Mucosa of stomach (tissue), 1 donor: ENCODE measurements at regions not wholly inside any gene's neighbourhood (a gene's known extent, or its start where the extent isn't known, plus 50 kb on each side); places are given as distances from the start of the nearest gene placed in this dataset.

Experiments
- H3K27me3 ChIP-seq: one replicate; pipeline ENCODE4 v1.7.0; 2013; ENCODE audit warnings: mild to moderate bottlenecking, low read length; ENCODE audit not compliant: control insufficient read depth, insufficient read depth
- H3K36me3 ChIP-seq: one replicate; pipeline ENCODE4 v1.7.0; 2013; ENCODE audit warnings: low read length; ENCODE audit not compliant: control insufficient read depth, insufficient read depth
- H3K4me1 ChIP-seq: one replicate; pipeline ENCODE4 v1.7.0; 2013; ENCODE audit warnings: mild to moderate bottlenecking, low read length; ENCODE audit not compliant: control insufficient read depth, insufficient read depth
- H3K4me3 ChIP-seq: one replicate; pipeline ENCODE4 v1.7.0; 2013; ENCODE audit warnings: low read length
- H3K9ac ChIP-seq: one replicate; pipeline ENCODE4 v1.7.0; 2013; ENCODE audit warnings: mild to moderate bottlenecking, low read length, moderate library complexity
- H3K9me3 ChIP-seq: one replicate; pipeline ENCODE4 v1.7.0; 2013; ENCODE audit warnings: mild to moderate bottlenecking, low read length, moderate library complexity; ENCODE audit not compliant: control insufficient read depth
- donor health status: Pancreatic carcinoma.

- H3K9ac ChIP-seq, result peak overlapping the region; percentile 37
- H3K36me3 ChIP-seq, result no peaks in the 10 kb centered on the region
- peaks cover 74% of the 10 kb centered on the region for H3K4me1 ChIP-seq
- H3K9me3 ChIP-seq, result no peaks in the 10 kb centered on the region
- H3K27me3 ChIP-seq, result no peaks in the 10 kb centered on the region
- peak overlapping the region; percentile 0 for H3K4me3 ChIP-seq
Measured at GRCh38 chr6:40715570-40716403, 128.6 kb upstream of the LRFN2 start.

GRCh38 chr6:40714576-40715564, 127.7 kb upstream of the LRFN2 start:
- Histone ChIP-seq H3K9ac (peak overlapping the region; percentile 37), H3K4me1 (peaks cover 76% of the 10 kb centered on the region), H3K9me3 (no peaks in the 10 kb centered on the region), H3K4me3 (peak overlapping the region; percentile 0), H3K27me3 (no peaks in the 10 kb centered on the region), H3K36me3 (no peaks in the 10 kb centered on the region)

- H3K36me3 ChIP-seq, result no peaks in the 10 kb centered on the region
- H3K4me1 ChIP-seq, result peaks cover 76% of the 10 kb centered on the region
- no peak overlapping the region for H3K9ac ChIP-seq
- H3K9me3 ChIP-seq, result no peaks in the 10 kb centered on the region
- H3K27me3 ChIP-seq, result no peaks in the 10 kb centered on the region
- H3K4me3 ChIP-seq, result no peak overlapping the region
Measured at GRCh38 chr6:40714143-40714542, 127.0 kb upstream of the LRFN2 start.

- no peaks in the 10 kb centered on the region for H3K36me3 ChIP-seq
- H3K27me3 ChIP-seq, result no peaks in the 10 kb centered on the region
- H3K9me3 ChIP-seq, result no peaks in the 10 kb centered on the region
- peaks cover 74% of the 10 kb centered on the region for H3K4me1 ChIP-seq
- no peak overlapping the region for H3K9ac ChIP-seq
- H3K4me3 ChIP-seq, result no peak overlapping the region
Measured at GRCh38 chr6:40713002-40713719, 126.0 kb upstream of the LRFN2 start.

DNA sequence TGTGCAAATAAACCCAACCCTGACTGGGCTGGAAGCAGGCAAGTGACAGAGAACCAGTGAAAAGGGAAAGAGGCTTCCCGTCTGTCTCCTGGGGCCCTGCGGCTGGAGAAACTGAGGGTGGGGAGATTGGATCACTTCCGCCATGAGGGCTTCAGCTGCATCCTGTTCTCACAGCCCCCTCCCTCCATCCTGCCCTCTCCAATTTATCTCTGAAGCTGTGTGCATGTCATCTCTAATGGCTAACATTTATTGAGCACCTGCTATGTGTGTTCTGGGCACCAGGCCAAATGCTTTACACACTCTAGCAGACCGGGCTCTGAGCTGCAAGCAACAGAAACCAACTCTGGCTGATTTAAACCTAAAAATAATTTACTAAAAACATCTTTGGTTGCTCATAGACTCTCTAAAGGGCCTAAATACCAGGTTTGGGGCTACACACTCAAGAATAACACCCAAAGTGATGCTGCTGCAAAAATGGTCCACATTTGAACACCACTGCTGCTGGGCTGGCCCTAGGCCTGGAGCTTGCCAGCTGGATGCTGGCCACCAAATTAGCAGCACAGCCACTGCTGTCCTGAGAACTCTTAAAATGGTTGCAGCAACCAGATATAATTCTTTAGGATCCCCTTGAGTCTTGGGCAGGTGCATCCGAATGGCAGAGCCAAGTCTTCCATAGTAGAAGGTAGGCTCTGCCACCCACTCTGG, 123.6 kb upstream of the LRFN2 start:
- Histone ChIP-seq H3K4me3 (no peak overlapping the region), H3K9me3 (no peaks in the 10 kb centered on the region), H3K4me1 (peaks cover 77% of the 10 kb centered on the region), H3K36me3 (no peaks in the 10 kb centered on the region), H3K9ac (no peak overlapping the region), H3K27me3 (no peaks in the 10 kb centered on the region)

GRCh38 chr6:40708049-40708448, 120.9 kb upstream of the LRFN2 start:
- peaks cover 51% of the 10 kb centered on the region for H3K4me1 ChIP-seq
- no peaks in the 10 kb centered on the region for H3K27me3 ChIP-seq
- H3K9me3 ChIP-seq, result no peaks in the 10 kb centered on the region
- H3K9ac ChIP-seq, result no peak overlapping the region
- no peak overlapping the region for H3K4me3 ChIP-seq
- H3K36me3 ChIP-seq, result no peaks in the 10 kb centered on the region

DNA sequence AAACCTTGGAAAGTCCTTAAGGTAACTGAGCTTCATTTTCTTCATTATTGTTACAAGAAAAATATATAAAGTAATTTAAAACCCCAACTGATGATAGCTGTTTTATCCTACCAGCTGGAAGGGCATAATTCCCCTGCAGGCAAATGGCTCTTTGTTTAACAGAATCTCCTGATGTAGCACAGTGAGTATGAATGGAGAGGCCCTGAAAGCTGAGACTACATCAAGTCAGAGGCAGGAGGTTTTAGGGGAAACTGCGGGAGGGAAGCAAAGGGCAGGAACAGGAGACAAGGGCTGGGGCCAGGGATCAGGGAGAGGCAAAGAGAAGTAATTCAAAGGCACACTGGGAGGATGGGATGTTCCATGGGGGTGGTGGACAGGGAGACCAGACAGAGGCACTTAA, 119.0 kb upstream of the LRFN2 start:
- Histone ChIP-seq H3K4me1 (peaks cover 32% of the 10 kb centered on the region), H3K36me3 (no peaks in the 10 kb centered on the region), H3K9ac (no peak overlapping the region), H3K27me3 (no peaks in the 10 kb centered on the region), H3K9me3 (no peaks in the 10 kb centered on the region), H3K4me3 (no peak overlapping the region)

DNA sequence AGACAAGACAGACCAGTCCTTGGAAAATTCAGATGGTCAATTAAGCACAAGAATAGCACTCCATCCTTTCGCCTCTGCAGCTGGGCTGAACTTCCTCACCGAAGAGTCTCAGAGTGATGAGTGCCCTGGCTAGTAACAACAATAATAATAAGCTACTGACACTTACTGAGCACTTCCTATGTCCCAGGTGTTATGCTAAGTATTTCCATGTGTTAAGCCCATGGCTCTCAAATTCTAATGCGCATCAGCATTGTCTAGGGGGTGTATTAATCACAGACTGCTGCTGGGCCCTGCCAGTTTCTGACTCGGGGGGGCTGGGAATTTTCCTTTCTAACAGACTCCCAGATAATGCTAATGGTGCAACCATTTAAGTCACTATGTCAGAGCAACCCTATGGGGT, 118.2 kb upstream of the LRFN2 start:
- Histone ChIP-seq H3K9me3 (no peaks in the 10 kb centered on the region), H3K27me3 (no peaks in the 10 kb centered on the region)

DNA sequence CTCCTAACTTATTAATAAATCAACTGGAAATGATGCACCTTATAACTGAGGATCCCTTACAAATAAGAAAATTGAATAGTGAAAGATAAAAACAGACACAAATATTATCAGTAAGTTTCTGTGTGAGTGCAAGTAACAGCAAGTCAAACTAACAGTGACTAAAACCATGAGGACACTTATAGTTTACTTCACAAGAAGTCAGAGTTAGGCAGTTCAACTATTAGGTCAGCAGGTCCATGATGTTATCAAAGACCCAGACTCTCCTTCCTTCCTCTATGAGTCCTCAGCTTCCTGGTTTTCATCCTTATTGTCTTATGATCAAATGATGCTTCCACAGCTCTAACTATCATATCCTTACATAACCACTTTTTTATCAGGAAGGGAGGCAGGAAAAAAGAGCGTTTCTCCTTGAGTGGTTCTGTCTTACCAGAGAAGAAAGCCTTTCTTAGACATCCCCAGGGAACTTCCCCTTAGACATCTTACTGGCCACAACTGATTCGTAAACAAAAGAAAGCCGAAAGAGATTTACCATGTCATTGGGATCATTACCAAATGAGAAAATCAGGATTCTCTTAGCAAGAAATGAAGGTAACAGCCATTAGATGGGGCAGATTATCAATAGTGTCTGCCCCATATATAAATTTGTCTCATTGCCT, 114.3 kb upstream of the LRFN2 start:
- no peaks in the 10 kb centered on the region for H3K9me3 ChIP-seq
- H3K27me3 ChIP-seq, result no peaks in the 10 kb centered on the region
- H3K4me3 ChIP-seq, result no peak overlapping the region
- H3K9ac ChIP-seq, result no peak overlapping the region
- no peaks in the 10 kb centered on the region for H3K36me3 ChIP-seq
- peaks cover 14% of the 10 kb centered on the region for H3K4me1 ChIP-seq

More for the DNA sequence above, 118.2 kb upstream of the LRFN2 start:
- Histone ChIP-seq H3K36me3 (no peaks in the 10 kb centered on the region), H3K4me3 (no peak overlapping the region), H3K9ac (no peak overlapping the region), H3K4me1 (peaks cover 27% of the 10 kb centered on the region)

DNA sequence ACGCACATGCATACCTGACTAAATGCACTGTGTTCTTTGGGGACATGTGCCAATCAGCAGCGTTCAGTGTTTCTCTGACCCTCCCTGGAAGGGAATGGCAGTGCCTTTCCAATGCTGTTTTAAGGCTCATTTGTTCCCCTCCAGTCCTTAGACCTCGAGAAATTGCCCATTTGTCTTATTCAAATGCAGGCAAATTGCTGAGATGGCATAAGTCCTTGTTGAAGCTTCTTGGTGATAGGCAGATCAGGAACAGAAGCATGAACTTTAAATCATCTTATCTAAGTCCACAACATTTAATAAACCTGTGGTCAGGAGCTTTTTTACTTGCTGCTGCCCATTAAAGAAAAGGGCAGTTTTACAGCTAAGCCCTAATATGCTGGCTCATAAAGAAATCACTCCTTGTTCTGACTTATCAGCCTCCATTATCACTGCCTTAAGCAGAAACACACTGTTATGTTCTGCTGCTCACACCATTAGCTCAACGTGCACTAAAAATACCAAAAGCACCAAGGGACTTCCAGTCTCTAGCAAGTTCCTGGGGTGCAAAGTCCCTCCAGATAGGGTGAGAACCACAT, 112.9 kb upstream of the LRFN2 start:
- H3K9me3 ChIP-seq, result no peaks in the 10 kb centered on the region
- no peaks in the 10 kb centered on the region for H3K27me3 ChIP-seq
- no peak overlapping the region for H3K4me3 ChIP-seq
- peaks cover 25% of the 10 kb centered on the region for H3K4me1 ChIP-seq
- H3K36me3 ChIP-seq, result no peaks in the 10 kb centered on the region
- no peak overlapping the region for H3K9ac ChIP-seq
